ENCODE measurements at regions not wholly inside any gene's neighbourhood (a gene's known extent, or its start where the extent isn't known, plus 50 kb on each side); places are given as distances from the start of the nearest gene placed in this dataset.
"Not testable (repeated sequence)": the region's sequence is repeated elsewhere in the genome, so short reads cannot be mapped to it uniquely, and the experiment has no call there.

DNA sequence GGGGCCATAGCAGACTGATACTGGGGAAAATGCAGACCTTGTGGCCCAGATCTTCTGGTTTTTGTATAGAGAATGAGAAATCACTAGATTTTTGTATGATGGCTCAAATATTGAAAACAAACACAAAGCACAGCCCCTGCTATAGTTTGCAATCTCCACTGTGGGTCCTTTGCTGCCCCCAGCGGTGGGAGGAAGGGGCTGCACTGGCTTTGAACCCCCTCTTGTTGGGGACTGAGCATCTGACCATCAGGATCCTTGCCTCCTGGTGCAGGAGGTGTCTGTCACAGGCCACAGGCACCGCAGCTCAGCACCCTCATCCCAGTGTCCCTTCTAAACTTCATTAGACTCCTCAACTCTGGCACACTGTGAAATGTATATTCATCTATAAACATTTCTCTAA is 252.3 kb downstream of the BCL2L11 start:
- DNase-seq: not testable (repeated sequence)

GRCh38 chr2:111373989-111374388 is 253.3 kb downstream of the BCL2L11 start:
- DNase-seq: not testable (repeated sequence)

- not testable (repeated sequence) for DNase-seq
Observed at GRCh38 chr2:111374734-111375133, 254.0 kb downstream of the BCL2L11 start.

DNA sequence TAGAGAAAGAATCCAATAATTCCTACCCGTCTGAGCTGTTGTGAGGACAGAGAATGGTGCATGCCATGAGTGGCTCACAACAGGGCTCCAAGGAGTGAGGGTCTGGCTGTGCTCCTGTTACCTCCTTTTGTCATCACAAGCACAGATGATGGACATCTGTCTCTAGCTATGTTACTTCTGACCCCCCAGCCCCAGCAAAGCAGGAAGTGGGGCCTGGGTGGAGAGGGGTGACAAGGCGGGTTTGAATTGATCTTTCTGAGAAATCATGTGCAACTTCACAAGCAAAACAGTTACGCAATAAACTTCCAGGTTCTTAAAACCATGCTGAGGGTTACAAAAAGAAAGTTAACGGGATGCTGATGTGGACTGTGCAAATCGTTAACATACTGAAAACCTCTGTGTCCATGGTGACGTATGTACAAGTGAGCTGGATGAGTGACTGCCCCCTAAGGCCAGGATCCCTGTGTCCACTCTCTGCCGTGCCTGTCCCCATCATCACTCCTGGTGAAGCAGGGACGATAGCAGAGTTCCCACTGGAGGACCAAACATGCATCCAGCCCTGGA is 254.7 kb downstream of the BCL2L11 start:
- not testable (repeated sequence) for DNase-seq

DNA sequence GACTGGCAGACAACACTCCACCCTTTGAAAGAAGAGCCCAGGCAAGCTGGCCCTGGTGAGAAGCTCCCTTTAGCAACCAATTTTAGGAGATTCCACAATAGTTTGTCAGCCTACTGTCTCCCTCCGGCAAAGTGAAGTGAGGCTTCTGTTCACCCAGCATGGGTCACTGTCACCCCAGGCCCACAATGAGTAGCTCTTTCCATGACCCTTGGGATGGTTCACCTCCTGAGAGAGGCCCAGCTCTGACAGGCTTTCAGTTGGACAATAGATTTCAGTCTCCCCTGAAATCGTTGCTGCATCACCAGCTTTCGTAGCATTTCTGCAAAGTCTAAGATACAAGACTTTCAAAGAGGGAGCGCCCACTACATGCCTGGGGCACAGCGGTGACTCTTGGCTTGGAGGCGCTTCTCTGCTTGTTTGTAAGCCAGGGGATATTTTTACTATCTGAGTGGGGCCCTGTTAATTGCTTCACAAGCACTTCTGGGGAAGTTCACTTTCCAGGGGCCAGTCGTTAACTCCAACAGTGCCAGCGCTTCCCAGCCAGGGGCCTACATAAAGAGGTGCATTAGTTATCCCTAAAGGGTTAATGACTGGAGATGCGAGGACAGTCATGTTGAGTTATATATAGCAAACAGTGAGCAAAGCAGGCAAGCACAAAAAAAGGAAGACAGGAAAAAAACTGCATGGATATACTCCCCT is 255.7 kb downstream of the BCL2L11 start:
- not testable (repeated sequence) for DNase-seq

- not testable (repeated sequence) for DNase-seq
Observed at GRCh38 chr2:111376971-111377352, 256.2 kb downstream of the BCL2L11 start.

GRCh38 chr2:111377386-111377959 is 256.8 kb downstream of the BCL2L11 start:
- DNase-seq: not testable (repeated sequence)

DNA sequence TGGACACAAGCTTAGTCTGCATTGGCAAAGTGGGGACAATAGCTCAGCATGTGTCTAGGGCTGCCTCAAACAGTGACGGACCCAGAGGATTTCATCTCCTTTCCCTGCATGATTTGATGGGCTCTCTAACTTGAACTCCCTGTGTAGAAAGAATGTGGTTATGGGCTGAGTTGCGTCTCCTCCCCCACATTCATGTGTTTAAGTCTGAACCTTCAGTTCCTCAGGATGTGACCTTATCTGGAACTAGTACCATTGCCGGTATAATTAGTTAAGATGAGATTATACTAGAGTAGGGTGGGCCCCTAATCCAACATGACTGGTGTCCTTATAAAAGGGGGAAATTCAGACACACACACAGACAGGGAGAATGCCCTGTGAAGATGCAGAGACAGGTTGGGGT is 257.6 kb downstream of the BCL2L11 start:
- DNase-seq: not testable (repeated sequence)

GRCh38 chr2:111380733-111381439 is 260.2 kb downstream of the BCL2L11 start:
- DNase-seq: not testable (repeated sequence)

DNA sequence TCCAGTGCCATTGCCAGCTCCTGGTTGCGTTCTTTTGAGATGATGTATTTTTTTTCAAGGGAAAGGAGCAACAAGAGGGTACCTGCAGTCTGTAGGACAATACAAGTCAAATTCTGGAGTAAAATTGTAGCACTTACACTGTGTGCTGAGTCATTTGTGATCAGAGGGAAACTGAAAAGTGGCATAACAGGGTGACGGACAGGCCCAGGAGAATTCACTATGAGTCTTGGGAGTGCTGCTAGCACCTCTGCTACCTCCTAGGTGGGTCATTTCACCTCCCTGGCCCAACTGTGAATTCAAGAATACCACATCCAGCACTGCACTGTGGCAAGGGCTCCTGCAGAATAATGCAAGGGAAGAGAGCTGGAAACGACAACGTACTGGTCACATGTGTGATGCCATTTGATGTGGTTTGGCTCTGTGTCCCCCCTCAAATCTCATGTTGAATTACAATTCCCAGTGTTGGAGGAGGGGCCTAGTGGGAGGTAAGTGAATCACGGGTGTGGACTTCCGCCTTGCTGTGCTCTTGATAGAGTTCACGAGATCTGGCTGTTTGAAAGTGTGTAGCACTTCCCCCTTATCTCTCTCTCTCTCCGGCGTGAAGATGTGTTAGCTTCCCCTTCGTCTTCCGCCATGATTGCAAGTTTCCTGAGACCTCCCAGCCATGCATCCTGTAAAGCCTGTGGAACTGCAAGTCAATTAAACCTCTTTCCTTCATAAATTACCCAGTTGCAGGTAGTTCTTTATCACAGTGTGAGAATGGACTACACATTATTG is 261.0 kb downstream of the BCL2L11 start:
- not testable (repeated sequence) for DNase-seq

DNA sequence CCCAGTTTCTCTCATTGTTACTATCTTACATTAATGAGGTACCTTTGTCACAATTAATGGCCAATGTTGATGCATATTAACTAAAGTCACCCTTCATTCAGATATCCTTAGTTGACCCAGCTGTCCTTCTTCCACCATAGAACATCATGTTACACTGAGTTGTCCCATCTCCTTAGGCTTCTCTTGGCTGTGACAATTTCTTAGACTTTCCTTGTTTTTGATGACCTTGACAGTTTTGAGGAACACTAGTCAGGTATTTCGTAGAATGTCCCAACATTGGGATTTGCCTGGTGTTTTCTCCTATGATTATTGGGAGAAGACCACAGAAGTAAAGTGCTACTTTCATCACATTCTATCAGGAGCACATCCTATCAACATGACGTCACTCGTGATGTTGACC is 261.8 kb downstream of the BCL2L11 start:
- not testable (repeated sequence) for DNase-seq

- DNase-seq: not testable (repeated sequence)
Observed at GRCh38 chr2:111383311-111383710, 262.6 kb downstream of the BCL2L11 start.

DNA sequence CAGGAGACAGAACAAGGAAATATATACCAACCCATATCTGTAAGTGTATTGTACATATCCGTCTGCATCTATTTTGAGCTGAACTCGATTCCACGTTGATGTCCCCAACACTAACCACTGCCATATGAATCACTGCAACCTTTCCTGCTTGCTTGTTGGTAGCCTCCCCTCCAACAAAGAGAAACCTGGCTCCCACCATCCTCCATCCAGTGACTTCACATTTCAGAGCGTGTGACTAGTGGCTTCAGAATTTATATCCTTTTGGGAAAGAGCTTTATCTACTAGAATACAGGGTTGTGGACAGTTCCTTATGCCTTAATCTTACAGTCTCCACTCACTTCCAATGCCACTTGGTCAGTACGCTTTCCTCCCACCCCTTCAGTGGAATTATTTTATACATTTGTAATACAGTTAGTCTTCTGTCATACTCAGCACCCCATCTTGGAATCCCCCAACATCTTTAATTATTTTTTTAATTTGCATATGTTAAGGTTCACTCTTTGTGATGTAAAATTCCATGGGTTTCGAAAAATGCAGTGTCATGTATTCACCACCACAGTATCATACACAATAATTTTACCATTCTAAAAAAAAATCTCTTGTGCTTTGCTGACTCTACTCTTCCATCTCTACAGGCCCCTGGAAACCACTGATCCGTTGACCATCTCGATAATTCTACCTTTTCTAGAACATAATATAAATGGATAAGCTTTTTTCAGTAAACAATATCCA is 264.7 kb downstream of the BCL2L11 start:
- not testable (repeated sequence) for DNase-seq

DNA sequence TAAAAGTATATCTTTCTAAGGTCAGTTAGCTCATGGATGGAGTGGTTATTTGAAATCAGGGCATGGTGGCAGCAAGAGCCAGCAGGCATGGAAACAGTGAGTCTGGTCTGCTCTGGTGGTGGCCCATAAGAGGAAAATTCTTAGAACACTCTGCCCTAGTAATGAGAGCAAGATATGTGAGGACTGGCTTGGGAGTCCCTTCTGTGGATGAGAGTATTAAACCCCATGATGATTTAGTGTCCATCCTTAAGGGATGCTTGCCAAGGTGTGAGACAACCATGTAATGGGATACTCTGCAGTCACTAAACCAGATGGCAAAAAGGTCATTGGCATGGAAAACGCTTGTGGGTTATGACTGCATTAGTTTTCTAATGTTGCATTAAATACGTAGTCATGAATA is 269.9 kb downstream of the BCL2L11 start:
- not testable (repeated sequence) for DNase-seq

DNA sequence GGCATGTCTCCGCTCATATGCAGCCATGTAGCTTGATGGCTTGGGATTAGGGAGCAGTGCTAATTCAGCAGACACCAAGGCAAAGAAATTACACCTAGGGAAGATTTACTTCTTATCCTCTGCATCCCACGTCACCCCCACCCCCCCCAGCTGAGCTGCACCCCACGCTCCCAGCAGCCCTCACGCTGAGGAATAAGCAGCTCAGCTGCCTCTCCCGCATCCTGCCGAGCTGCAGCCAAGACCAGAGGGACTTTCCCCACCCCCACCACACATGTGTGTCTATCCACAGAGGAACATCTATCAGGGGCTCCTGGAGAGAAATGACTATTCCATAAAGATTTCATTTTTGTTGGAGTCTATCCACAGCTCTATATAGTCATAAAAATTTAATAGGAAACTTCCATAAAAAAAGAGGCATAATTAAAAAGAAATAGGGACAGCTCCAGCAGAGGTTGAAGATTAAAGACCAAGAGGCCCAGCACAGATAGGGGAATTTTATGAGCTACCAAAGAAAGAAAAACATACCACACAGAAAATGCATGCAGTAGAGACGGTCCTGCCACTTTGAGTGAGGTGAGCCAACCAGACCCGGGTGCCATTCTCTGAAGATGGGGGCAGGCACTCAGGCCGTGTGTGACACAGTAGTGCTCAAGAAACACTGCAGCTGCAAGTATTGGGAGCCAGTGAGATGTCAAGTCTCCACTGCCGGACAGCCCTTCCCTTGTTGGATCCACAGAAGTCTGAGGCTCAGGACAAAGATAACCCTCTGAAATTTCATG is 274.8 kb downstream of the BCL2L11 start:
- not testable (repeated sequence) for DNase-seq

DNA sequence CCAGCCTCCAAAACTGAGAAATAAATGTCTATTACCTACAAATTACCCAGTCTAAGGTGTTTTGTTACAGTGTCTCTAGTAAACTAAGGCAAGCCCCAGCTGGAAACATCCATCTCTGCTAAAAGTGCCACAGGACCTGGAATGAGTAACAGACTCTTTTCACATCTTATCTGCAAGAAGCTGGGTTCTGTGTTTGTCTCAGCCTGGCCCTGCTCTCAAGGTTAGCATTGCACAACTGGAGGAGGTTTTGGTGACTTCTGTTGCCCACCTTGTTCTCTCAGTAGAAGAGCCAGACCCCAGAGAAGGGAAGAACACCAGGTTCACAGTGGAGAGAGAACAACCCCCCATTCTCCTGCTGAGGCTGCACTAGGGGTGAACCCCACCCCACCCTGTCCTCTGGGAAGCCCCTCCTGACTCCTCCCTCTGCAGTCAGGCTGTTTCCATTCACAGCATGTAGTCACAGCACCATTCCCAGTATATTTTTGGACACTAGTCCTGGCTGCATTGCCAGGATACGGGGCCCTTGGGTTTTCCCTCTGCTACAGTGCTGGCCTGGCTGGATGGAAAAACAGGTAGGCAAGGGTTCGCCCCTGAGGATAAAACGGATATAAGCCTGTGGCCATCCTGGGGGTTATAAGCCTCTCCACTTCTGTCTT is 280.0 kb downstream of the BCL2L11 start:
- not testable (repeated sequence) for DNase-seq

GRCh38 chr2:111401270-111402140 is 280.8 kb downstream of the BCL2L11 start:
- DNase-seq: not testable (repeated sequence)

DNA sequence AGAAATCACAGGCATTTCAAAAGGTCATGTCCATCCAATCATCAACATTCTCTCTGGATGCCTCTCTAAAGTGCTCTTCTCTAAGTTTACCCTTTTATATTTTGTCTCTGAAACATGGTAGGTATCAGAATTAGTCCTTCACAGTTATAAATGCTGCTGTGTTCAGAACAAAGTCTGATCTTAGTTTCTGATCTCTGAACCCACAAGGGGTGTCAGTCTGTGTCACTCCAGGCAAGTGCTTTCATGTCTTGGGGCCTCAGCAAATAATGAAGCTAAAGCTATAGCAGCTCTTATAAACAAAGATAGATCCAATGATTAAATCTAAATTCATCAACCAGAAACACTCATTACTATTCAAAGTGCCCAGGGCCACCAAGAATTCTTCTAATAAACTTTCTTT is 281.7 kb downstream of the BCL2L11 start:
- not testable (repeated sequence) for DNase-seq

GRCh38 chr2:111403287-111403686 is 282.6 kb downstream of the BCL2L11 start:
- not testable (repeated sequence) for DNase-seq

DNA sequence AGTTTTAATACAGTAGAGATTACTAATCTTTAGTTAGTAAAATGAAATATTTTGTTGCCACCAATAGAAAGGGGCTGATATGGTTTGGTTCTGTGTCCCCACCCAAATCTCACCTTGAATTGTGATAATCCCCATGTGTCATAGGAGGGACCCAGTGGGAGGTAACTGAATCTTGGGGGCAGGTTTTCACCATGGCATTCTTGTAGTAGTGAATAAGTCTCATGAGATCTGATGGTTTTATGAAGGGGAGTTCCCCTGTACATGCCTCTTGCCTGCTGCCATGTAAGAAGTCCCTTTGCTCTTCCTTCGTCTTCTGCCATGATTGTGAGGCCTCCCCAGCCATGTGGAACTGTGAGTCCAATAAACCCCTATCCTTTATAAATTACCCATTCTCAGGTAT is 285.9 kb downstream of the BCL2L11 start:
- DNase-seq: not testable (repeated sequence)
